VCaP (cell line): ENCODE measurements at regions not wholly inside any gene's neighbourhood (a gene's known extent, or its start where the extent isn't known, plus 50 kb on each side); places are given as distances from the start of the nearest gene placed in this dataset.

Experiments used
- H3K27ac ChIP-seq: fragments of 450-650 bp; 2 replicates; pipeline ENCODE4 v1.5.1; 2017
- CTCF ChIP-seq: fragments of 450-650 bp; conservative IDR thresholded peaks from 2 replicates; pipeline ENCODE4 v1.5.1; 2017; ENCODE audit warnings: mild to moderate bottlenecking, moderate library complexity

- H3K27ac ChIP-seq, result no peak overlapping the region
- TF ChIP-seq CTCF, result no peak
These were observed 249.1 kb upstream of the TMEFF2 start for GRCh38 chr2:192443831-192444230.

GRCh38 chr2:192438239-192438638 lies 243.5 kb upstream of the TMEFF2 start:
- H3K27ac ChIP-seq, result peak overlapping the region; percentile 54
- no peak for TF ChIP-seq CTCF

- no peak for TF ChIP-seq CTCF
- peak overlapping the region; percentile 54 for H3K27ac ChIP-seq
These were observed 242.9 kb upstream of the TMEFF2 start for GRCh38 chr2:192437653-192438052.

GRCh38 chr2:192424243-192424642 lies 229.5 kb upstream of the TMEFF2 start:
- TF ChIP-seq CTCF, result no peak
- H3K27ac ChIP-seq, result no peak overlapping the region

GRCh38 chr2:192419786-192420185 lies 225.1 kb upstream of the TMEFF2 start:
- no peak for TF ChIP-seq CTCF
- no peak overlapping the region for H3K27ac ChIP-seq

GRCh38 chr2:192416060-192416459 lies 221.3 kb upstream of the TMEFF2 start:
- no peak for TF ChIP-seq CTCF

GRCh38 chr2:192414794-192415193 lies 220.1 kb upstream of the TMEFF2 start:
- no peak for TF ChIP-seq CTCF
- H3K27ac ChIP-seq, result no peak overlapping the region

More at GRCh38 chr2:192416060-192416459, 221.3 kb upstream of the TMEFF2 start:
- no peak overlapping the region for H3K27ac ChIP-seq
